C4-2B (cell line): ENCODE measurements at regions not wholly inside any gene's neighbourhood (a gene's known extent, or its start where the extent isn't known, plus 50 kb on each side); places are given as distances from the start of the nearest gene placed in this dataset.

Experiments
- CTCF ChIP-seq: fragments of 450-650 bp; conservative IDR thresholded peaks from 2 replicates; pipeline ENCODE4 v1.5.1; 2017; ENCODE audit warnings: mild to moderate bottlenecking
- ZFX ChIP-seq: fragments of 450-650 bp; IDR thresholded peaks from 2 replicates; pipeline ENCODE4 v1.6.1; 2017

DNA sequence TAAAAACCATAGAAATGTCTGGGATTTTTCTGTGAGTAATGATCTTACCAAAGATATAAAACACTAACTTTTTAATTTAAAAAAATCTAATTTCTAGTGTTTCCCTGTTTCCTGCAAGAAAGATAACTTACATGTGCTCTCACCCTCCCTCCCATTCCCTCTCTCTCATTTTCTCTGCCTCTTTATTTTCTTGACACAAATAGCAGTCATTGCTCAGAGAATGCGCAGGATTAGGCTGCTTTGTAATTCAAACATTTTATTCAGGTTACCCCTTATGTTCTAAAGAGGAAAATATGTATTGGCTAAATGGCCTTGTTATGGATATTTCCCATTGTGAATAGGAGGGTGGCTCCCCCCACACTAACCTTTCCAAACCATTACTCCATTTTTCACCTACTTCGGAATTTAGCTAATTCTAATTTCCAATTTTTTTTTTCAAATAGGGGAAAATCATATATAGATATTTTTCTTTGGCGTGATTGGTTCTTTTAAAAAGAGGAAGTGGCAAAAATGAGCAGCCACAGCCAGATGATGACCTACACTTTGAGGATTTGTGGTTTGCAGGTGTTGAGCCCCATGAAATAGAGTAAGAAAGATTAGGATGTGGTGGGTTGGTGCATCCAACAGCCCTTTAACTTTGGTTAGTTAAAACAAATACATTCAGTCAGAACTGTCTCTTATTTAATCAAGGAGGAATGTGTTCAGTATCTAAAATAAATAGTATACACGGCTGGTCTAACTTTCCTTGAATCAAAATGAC is 554.4 kb downstream of the IGSF11 start:
- no peak for TF ChIP-seq CTCF
- no peak for TF ChIP-seq ZFX
